ENCODE measurements at regions not wholly inside any gene's neighbourhood (a gene's known extent, or its start where the extent isn't known, plus 50 kb on each side); places are given as distances from the start of the nearest gene placed in this dataset.

DNA sequence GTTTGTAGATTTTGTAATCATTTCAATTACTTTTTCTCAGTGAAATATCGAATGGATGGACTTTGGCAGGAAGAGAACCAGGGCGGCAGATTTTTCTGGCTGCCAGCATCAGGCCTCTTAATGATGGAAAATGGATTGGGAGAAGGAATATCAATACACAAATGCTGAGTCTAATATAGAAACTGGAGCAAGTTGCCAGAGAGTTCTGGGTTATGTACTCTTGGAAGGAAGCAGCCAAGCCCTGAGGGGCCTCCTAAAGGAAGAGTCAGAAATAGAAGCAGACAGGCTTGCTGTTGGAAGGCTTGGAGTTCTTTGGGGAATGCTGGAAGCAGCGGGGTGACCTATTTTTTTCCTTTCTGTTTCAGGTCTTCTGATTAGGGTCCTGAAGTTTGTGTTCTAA, 428.6 kb downstream of the DMAC1 start:
- no peak overlapping the region for H3K27ac Mint-ChIP-seq
- ATAC-seq = no peak
- CTCF ChIA-PET = no interaction called here
- no peaks in the 10 kb centered on the region for H3K36me3 Mint-ChIP-seq (ENCODE audit: low read depth)
- no peaks in the 10 kb centered on the region for H3K4me1 Mint-ChIP-seq (ENCODE audit: low read depth)
- DNase-seq = no peak
- no peaks in the 10 kb centered on the region for H3K9me3 Mint-ChIP-seq (ENCODE audit: insufficient read depth)
- no peak overlapping the region for H3K4me3 Mint-ChIP-seq
- POLR2A ChIA-PET = no interaction called here
- H3K27me3 Mint-ChIP-seq (ENCODE audit: low read depth) = no peaks in the 10 kb centered on the region

- no peaks in the 10 kb centered on the region for H3K4me1 Mint-ChIP-seq (ENCODE audit: low read depth)
- CTCF ChIA-PET = no interaction called here
- H3K27ac Mint-ChIP-seq = no peak overlapping the region
Observed at GRCh38 chr9:7370381-7370780, 429.2 kb downstream of the DMAC1 start.

GRCh38 chr9:7369384-7369821, 430.2 kb downstream of the DMAC1 start:
- Mint-ChIP-seq H3K36me3 (ENCODE audit: low read depth) (no peaks in the 10 kb centered on the region), H3K27ac (no peak overlapping the region), H3K4me3 (no peak overlapping the region), H3K27me3 (ENCODE audit: low read depth) (peaks cover 2% of the 10 kb centered on the region), H3K9me3 (ENCODE audit: insufficient read depth) (no peaks in the 10 kb centered on the region), H3K4me1 (ENCODE audit: low read depth) (no peaks in the 10 kb centered on the region)
- DNase-seq (no peak), ATAC-seq (no peak)
- ChIA-PET POLR2A (no interaction called here), CTCF (interaction anchor here (0.7 kb wide), 1 partner anchor 9 kb away, joined by 3 read pairs; no protein-coding TSS in a partner anchor)

More at GRCh38 chr9:7370381-7370780, 429.2 kb downstream of the DMAC1 start:
- H3K4me3 Mint-ChIP-seq = no peak overlapping the region
- H3K27me3 Mint-ChIP-seq (ENCODE audit: low read depth) = peaks cover 2% of the 10 kb centered on the region
- H3K9me3 Mint-ChIP-seq (ENCODE audit: insufficient read depth) = no peaks in the 10 kb centered on the region
- POLR2A ChIA-PET = no interaction called here
- DNase-seq = no peak
- no peak for ATAC-seq
- no peaks in the 10 kb centered on the region for H3K36me3 Mint-ChIP-seq (ENCODE audit: low read depth)

GRCh38 chr9:7368410-7369292, 430.9 kb downstream of the DMAC1 start:
- Mint-ChIP-seq H3K27ac (no peak overlapping the region), H3K36me3 (ENCODE audit: low read depth) (no peaks in the 10 kb centered on the region), H3K27me3 (ENCODE audit: low read depth) (peaks cover 2% of the 10 kb centered on the region), H3K4me1 (ENCODE audit: low read depth) (no peaks in the 10 kb centered on the region), H3K4me3 (no peak overlapping the region), H3K9me3 (ENCODE audit: insufficient read depth) (no peaks in the 10 kb centered on the region)
- ATAC-seq (no peak), DNase-seq (no peak)
- ChIA-PET CTCF (interaction anchor here (0.7 kb wide), 1 partner anchor 8 kb away, joined by 3 read pairs; no protein-coding TSS in a partner anchor), POLR2A (no interaction called here)

- no peaks in the 10 kb centered on the region for H3K36me3 Mint-ChIP-seq (ENCODE audit: low read depth)
- H3K4me1 Mint-ChIP-seq (ENCODE audit: low read depth) = no peaks in the 10 kb centered on the region
- H3K9me3 Mint-ChIP-seq (ENCODE audit: insufficient read depth) = no peaks in the 10 kb centered on the region
- no peak overlapping the region for H3K4me3 Mint-ChIP-seq
- no peak for DNase-seq
- ChIA-PET POLR2A (no interaction called here), CTCF (no interaction called here)
- ATAC-seq = no peak
- H3K27ac Mint-ChIP-seq = no peak overlapping the region
- peaks cover 2% of the 10 kb centered on the region for H3K27me3 Mint-ChIP-seq (ENCODE audit: low read depth)
Observed at GRCh38 chr9:7367726-7368125, 431.9 kb downstream of the DMAC1 start.

- H3K27ac Mint-ChIP-seq = no peak overlapping the region
- no peaks in the 10 kb centered on the region for H3K9me3 Mint-ChIP-seq (ENCODE audit: insufficient read depth)
- DNase-seq (no peak), ATAC-seq (no peak)
- peaks cover 2% of the 10 kb centered on the region for H3K27me3 Mint-ChIP-seq (ENCODE audit: low read depth)
- H3K36me3 Mint-ChIP-seq (ENCODE audit: low read depth) = no peaks in the 10 kb centered on the region
- no peaks in the 10 kb centered on the region for H3K4me1 Mint-ChIP-seq (ENCODE audit: low read depth)
- no peak overlapping the region for H3K4me3 Mint-ChIP-seq
- ChIA-PET CTCF (no interaction called here), POLR2A (no interaction called here)
Observed at GRCh38 chr9:7366121-7366520, 433.5 kb downstream of the DMAC1 start.

GRCh38 chr9:7363777-7364477, 435.7 kb downstream of the DMAC1 start:
- Mint-ChIP-seq H3K4me3 (no peak overlapping the region), H3K27me3 (ENCODE audit: low read depth) (peaks cover 4% of the 10 kb centered on the region), H3K36me3 (ENCODE audit: low read depth) (no peaks in the 10 kb centered on the region), H3K9me3 (ENCODE audit: insufficient read depth) (no peaks in the 10 kb centered on the region), H3K27ac (no peak overlapping the region), H3K4me1 (ENCODE audit: low read depth) (no peaks in the 10 kb centered on the region)
- CTCF ChIA-PET = interaction anchor here (1.2 kb wide), 1 partner anchor 32 kb away, joined by 3 read pairs; no protein-coding TSS in a partner anchor
- POLR2A ChIA-PET = no interaction called here
- ATAC-seq (no peak), DNase-seq (no peak)

GRCh38 chr9:7360513-7360912, 439.1 kb downstream of the DMAC1 start:
- peaks cover 7% of the 10 kb centered on the region for H3K27me3 Mint-ChIP-seq (ENCODE audit: low read depth)
- no peaks in the 10 kb centered on the region for H3K9me3 Mint-ChIP-seq (ENCODE audit: insufficient read depth)
- ATAC-seq (no peak), DNase-seq (no peak)
- no peak overlapping the region for H3K27ac Mint-ChIP-seq
- H3K36me3 Mint-ChIP-seq (ENCODE audit: low read depth) = no peaks in the 10 kb centered on the region
- no peaks in the 10 kb centered on the region for H3K4me1 Mint-ChIP-seq (ENCODE audit: low read depth)
- H3K4me3 Mint-ChIP-seq = no peak overlapping the region
- CTCF ChIA-PET = interaction anchor here (1.2 kb wide), 1 partner anchor 8 kb away, joined by 3 read pairs; no protein-coding TSS in a partner anchor
- POLR2A ChIA-PET = no interaction called here

DNA sequence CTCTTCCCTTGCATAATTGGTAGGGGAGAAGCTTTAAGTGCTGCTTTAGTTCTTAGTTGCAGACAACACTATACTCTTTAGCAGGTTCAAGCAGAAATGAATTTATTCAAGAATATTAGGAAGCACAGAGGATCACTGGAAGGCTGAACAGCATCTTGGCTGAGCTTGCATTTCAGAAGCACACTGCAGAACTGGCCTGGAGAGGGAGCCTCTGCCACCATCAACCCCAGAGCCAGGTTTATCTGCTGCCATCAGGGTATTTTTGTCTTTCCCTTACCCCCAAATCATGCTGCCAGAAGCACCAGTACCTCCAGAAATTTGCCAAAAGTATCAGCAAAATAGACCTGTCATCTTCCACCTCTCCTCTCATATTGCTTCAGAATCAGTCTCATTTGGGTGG, 440.7 kb downstream of the DMAC1 start:
- H3K27ac Mint-ChIP-seq = no peak overlapping the region
- H3K9me3 Mint-ChIP-seq (ENCODE audit: insufficient read depth) = no peaks in the 10 kb centered on the region
- POLR2A ChIA-PET = no interaction called here

DNA sequence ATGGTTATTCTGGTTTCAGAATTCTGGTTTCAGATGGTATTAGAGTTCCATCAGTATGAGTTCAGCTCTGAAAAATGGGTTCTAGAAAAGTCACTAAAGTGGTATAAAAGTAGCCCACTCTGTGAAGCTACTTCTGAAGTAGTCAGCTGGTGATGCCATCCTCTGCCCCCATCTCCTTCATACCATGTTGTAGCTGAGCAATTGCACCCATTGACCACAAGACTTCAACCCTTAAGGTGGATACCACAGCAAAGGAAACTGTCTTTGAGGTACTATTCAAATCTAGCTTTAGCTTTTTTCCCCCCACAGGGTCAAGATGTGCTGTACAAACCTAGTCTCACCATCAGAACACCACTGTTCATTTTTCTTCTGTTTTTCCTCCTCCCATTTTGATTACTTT, 444.9 kb downstream of the DMAC1 start:
- Mint-ChIP-seq H3K4me3 (no peak overlapping the region), H3K4me1 (ENCODE audit: low read depth) (no peaks in the 10 kb centered on the region), H3K27ac (no peak overlapping the region), H3K27me3 (ENCODE audit: low read depth) (peaks cover 17% of the 10 kb centered on the region), H3K9me3 (ENCODE audit: insufficient read depth) (peaks cover 7% of the 10 kb centered on the region), H3K36me3 (ENCODE audit: low read depth) (no peaks in the 10 kb centered on the region)
- ATAC-seq (no peak), DNase-seq (no peak)
- ChIA-PET CTCF (no interaction called here), POLR2A (no interaction called here)

More for the DNA sequence above, 440.7 kb downstream of the DMAC1 start:
- H3K36me3 Mint-ChIP-seq (ENCODE audit: low read depth) = no peaks in the 10 kb centered on the region
- H3K4me3 Mint-ChIP-seq = no peak overlapping the region
- no peaks in the 10 kb centered on the region for H3K4me1 Mint-ChIP-seq (ENCODE audit: low read depth)
- DNase-seq (no peak), ATAC-seq (no peak)
- H3K27me3 Mint-ChIP-seq (ENCODE audit: low read depth) = peaks cover 15% of the 10 kb centered on the region
- CTCF ChIA-PET = no interaction called here

DNA sequence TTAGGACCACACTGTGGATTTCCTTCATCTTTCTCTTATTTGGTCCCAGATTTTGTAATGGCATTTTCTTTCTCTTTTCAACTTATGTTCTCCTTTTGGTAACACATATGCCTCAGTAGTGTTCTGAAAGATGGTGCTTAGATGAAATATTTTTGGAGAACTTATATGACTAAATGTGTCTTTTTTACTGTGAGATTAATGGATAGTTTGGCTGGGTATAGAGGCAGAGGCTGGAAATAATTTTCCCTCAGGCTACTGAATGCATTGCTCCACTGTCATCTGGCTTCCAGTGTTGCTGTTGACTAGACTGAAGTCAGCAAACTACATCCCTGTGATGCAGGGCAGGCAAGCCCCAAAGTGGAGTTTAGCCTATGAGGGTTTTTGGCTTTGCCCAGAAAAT, 450.9 kb downstream of the DMAC1 start:
- Mint-ChIP-seq H3K4me3 (no peak overlapping the region), H3K9me3 (ENCODE audit: insufficient read depth) (peaks cover 16% of the 10 kb centered on the region), H3K4me1 (ENCODE audit: low read depth) (no peaks in the 10 kb centered on the region), H3K27ac (no peak overlapping the region), H3K27me3 (ENCODE audit: low read depth) (peaks cover 16% of the 10 kb centered on the region), H3K36me3 (ENCODE audit: low read depth) (no peaks in the 10 kb centered on the region)
- ChIA-PET CTCF (no interaction called here), POLR2A (no interaction called here)
- DNase-seq = no peak
- ATAC-seq = no peak

- ATAC-seq = no peak
- H3K4me1 Mint-ChIP-seq (ENCODE audit: low read depth) = no peaks in the 10 kb centered on the region
- H3K27me3 Mint-ChIP-seq (ENCODE audit: low read depth) = peaks cover 16% of the 10 kb centered on the region
- H3K9me3 Mint-ChIP-seq (ENCODE audit: insufficient read depth) = peaks cover 16% of the 10 kb centered on the region
- no peaks in the 10 kb centered on the region for H3K36me3 Mint-ChIP-seq (ENCODE audit: low read depth)
- ChIA-PET POLR2A (no interaction called here), CTCF (no interaction called here)
- DNase-seq = no peak
- H3K4me3 Mint-ChIP-seq = no peak overlapping the region
- no peak overlapping the region for H3K27ac Mint-ChIP-seq
Observed at GRCh38 chr9:7347556-7347955, 452.0 kb downstream of the DMAC1 start.
